GM18909 (cell line): ENCODE measurements at regions not wholly inside any gene's neighbourhood (a gene's known extent, or its start where the extent isn't known, plus 50 kb on each side); places are given as distances from the start of the nearest gene placed in this dataset.
"Not testable (repeated sequence)": the region's sequence is repeated elsewhere in the genome, so short reads cannot be mapped to it uniquely, and the experiment has no call there.

Experiments used
- ATAC-seq: cut with Tn5 transposase; IDR thresholded peaks from one replicate; pipeline ENCODE4 v1.9.1; 2021; ENCODE audit warnings: mild to moderate bottlenecking; ENCODE audit not compliant: unreplicated experiment, poor library complexity

DNA sequence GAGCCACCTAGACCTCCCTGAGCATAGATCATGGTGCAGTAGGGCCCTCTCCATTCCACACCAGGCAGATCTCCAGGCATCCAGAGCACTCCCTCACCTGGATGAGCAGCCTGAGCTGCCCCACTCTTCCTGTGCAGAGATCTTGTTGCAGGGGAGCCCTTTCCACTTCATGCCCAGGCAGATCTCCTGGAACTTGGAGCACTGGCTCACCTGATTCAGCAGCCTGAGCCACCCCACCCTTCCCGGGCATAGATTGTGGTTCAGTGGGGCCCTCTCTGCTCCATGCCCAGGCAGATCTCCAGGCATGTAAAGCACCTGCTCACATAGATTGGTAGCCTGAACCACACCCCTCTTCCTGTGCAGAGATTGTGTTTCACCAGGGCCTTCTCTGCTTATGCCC lies 78.0 kb downstream of the SEC16B start:
- ATAC-seq, result no peak

DNA sequence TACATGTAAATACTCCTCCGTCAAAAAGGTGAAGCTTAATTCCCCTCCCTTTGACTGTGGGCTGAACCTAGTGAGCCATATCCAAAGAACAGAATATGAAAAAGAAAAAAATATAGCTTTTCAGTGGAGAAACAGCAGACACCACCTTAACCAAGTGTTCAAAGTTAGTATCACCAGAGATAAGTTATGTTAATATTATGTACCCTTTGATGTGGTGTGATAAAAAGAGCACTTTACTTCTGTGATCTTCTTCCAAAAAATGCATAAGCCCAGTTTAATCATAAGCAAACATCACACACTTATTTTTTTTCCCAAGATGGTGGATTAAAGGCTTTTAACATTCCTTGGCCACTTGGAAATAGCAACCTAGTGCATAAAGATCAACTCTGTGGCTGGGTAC lies 79.4 kb downstream of the SEC16B start:
- no peak for ATAC-seq

DNA sequence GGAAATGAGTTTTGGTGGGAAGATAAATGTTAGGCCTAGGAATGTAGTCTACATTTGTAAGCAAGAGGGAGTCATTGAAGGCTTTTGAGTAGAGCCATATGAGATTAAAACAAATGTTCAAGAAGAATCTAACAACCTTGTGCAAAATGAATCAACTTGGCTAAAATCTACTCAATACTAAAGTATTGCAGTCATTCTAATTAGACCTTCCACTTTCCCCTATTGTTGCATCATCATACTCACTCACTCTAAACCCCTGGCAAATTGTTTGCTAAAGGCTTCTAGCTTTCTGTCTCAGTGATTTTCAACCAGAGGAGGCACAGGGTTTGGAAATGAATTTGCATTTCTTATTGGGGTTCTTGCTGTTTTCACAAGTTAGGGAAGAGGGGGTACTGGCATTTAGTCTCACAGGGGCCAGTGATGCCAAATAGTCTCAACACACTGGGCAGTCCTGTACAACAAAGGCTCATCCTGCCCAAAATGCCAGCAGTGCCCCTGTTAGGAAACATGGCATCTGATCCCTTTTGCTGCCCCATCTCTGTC lies 85.3 kb downstream of the SEC16B start:
- no peak for ATAC-seq

DNA sequence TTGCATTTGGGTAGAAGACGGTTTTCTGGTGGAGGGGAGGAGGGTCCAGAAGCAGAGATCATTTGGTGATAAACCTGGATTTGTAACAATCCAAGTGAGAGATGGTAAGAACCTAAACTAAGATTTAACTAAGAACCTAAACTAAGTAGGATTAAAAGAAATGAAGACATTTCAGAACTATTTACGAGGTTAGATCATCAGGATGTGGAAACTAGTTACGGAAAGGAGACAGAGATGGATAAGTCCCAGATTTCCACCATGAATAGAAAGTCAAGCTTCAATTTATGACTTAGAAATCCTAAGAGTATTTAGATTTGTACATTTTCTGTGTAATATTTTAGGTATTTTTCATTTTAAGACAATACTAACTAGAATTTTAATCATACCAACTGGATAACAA lies 86.3 kb downstream of the SEC16B start:
- ATAC-seq, result no peak

DNA sequence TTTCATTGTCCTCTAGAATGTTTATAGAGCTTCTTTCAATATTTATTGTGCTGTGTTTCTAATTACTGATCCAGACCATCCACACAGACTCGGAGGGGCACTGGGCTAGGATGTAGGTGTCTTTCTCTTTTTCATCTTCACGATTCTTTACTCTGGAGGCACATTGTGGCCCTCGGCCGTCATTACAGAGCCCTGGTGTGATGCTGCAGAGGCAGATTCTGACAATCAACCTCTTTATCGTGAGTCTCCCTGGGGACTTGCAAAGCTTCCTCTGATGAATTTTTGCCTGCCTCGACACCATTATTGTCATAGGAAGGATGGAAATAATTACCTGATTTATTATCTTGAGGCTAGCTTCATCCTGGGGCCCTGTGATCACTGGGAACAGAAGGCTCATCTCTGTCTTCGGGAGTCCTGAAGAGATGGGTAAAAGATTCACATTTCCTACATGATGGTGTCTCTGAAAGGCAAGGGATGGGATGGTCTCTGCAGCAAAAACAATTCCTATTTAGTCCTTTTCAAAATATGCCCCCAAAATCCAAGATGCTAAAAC lies 89.4 kb downstream of the SEC16B start:
- no peak for ATAC-seq

DNA sequence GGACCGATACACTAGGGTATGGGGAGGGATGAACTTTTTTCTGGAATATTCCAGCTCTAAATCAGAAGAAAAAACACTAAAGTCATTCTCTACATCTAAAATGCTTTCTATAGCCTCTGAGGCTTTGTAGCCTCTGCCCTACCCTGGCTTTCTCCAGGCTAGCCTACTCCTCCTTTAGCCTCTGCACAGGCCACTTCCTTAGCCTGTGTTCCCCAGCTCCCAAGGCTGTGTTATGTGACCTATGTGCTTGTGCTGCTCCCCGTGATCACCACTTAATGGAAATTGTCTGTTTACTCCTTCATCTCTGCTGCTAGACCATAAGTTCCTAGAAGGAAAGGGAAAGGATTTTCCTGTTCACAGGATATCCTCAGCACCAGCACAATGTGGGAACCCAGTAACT lies 92.8 kb downstream of the SEC16B start:
- ATAC-seq, result no peak

DNA sequence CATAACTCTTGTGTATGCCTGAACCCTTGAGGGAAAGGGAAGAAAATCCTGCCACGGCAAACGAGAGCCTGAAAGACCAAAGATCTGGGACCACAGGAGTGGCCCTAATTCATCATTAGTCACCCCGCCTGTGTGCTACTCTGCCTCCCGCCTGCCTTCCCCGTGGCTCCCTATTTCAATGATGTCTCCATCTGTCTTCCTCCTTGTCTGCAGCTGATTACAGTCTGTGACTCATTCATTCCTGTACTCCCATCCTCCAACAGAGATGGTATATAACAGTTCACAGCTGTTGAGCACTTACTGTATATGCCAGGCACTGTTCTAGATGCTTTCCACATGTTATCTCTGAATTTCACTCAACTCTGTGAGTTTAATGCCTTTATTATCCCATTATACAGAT lies 96.6 kb downstream of the SEC16B start:
- ATAC-seq, result no peak

DNA sequence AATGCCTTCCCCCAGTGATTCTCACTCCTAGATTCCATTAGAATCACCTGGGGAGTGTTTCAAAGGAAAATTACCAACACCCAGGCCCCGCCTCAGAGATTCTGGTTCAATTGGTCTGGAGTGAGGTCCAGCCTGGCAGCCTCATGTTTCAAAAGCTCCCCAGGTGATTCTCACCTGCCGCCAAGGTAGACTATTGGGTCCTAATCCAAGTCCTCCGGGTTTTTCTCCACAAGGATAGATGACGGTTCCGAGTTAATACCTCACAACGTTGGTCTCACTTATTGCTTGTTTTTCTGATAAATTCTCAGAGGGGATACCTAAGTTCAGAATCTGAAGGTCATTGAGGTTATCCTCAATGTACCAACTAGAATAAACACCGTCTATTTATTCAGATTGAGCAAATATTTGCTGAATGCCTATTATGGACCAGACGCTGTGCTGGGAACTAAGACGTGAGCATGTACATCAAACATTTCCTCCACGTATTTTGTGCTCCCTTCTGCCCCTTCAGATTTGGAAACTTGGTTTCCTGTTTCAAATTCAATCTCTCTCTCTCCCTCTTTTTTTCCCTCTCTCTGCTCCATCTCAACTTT lies 97.5 kb downstream of the SEC16B start:
- ATAC-seq, result no peak

DNA sequence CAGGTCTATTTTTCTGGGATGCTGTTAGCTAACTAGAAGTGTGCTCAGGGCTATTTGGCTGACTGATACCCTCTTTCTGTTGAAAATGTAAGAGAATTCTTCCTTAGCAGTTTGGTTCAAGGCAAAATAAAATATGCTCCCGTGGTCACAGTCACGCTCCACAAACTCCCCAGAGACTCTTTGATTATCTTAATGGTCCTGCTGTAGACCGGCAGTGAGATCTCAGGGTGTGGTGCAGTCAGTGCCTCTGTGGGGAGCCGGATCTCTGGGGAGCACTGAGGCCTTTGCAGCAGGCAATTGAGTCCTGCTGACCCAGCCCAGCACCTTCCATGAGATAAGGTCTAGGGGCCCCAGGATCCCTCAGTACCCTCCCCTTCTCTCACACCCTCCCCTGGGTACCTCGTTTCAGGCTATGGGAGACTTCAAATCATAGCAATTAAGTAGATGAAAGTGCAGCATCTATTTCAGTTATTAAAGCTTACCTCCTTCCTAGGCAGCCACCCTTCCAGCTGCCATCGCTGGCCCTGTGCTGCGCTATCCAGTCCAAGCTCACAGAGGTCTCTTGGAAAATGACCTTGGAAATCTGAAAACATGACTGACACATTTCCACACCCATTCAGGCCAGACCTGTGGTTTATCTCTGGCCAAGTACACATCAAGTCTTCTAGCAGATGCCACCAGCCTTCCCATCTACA lies 98.1 kb downstream of the SEC16B start:
- ATAC-seq, result no peak

DNA sequence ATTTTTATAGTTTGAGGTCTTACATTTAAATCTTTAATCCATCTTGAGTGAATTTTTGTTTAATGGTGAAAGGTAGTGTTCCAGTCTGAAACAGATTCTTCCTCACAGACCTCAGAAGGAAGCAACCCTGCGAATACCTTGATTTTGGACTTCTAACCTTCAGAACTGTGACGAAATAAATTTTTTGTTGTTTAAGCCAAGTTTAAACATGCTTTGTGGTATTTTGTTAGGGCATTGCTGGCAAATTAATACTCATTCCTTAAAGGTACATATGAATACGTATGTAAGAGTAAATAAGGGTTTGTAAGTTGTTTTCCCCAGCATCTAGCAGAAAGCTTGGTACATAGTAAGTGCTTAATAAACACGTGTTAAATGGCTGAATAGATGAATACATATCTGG lies 100.3 kb downstream of the SEC16B start:
- no peak for ATAC-seq

DNA sequence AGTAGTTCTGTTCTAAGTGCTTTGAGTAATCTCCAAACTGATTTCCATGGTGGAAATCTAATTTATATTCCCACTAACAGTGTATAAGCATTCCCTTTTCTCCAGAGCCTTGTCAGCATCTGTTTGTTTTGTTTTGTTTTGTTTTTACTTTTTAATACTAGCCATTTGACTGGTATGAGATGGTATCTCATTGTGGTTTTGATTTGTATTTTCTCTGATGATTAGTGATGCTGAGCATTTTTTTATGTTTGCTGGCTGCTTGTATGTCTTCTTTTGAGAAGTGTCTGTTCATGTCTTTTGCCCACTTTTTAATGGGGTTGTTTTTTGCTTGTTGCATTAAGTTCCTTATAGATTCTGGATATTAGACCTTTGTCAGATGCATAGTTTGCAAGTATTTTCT lies 100.8 kb downstream of the SEC16B start:
- not testable (repeated sequence) for ATAC-seq

DNA sequence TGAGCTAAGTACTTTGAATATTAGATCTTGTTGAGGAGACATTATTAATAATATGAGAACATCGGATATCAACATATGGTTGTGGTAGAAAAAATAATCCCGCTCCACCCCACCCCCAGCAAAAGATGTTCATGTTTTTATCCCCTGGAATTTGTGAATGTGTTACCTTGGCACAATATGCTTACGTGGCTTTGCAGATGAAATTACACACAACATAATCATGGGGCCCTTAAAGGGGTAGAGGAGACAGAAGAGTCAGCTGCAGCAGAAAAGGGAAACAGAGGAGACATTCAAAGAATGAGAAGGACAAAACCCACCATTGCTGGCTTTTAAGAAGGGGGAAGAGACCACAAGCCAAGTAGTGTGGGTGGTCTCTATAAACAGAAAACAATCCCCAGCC lies 104.1 kb downstream of the SEC16B start:
- no peak for ATAC-seq

DNA sequence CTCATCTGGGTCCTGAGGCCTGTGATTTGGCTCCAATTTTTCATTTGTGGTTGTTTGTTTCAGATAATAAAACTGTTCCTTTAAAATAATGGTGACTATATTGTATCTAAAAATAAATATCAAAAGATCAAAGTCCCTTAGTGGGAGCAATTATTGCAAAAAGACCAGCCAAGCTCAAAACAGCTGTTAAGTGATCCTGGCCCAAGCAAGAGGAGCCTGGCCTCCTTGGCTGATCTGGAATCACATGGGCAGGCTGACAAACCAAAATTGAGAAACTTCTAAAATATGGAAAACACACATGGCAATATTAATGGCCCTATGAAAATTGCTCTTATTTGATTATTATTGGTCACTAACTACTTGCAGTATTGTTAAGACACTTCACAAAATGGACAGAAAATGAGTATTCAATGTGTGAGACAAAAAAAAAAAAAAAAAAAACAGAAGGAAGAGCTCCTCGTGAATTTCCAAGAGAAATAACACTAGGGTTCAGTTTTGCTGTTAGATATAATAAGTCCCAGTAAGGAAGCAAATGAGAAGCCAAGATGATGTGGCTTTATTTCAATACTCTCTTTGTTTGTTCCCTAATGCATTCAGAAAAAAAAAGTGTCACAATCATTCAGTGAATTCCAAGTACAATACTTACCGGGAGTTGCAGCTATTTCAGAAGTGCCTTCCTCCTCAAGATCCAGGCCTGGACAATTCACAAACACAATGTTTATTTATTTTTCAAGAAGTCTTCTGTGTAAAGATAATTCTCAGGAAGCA lies 105.1 kb downstream of the SEC16B start:
- no peak for ATAC-seq

DNA sequence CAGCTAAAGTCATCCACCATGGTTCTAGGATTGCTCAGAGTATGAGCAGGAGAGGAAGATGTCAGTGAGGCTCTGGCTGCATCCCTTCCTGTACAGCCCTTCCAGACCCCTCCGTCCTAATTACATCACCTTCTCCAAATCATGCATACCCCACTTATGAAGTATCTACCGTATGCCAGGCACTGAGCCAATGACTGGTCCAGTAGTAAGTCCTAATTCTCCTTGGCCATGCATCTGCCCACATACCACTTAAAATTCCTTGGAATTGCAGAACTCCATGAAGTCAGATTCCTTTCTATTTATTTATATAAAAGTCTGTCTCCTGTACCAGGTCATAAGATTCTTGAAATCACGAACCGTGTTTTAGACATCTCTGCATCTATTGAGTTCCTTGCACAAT lies 106.1 kb downstream of the SEC16B start:
- ATAC-seq, result no peak

DNA sequence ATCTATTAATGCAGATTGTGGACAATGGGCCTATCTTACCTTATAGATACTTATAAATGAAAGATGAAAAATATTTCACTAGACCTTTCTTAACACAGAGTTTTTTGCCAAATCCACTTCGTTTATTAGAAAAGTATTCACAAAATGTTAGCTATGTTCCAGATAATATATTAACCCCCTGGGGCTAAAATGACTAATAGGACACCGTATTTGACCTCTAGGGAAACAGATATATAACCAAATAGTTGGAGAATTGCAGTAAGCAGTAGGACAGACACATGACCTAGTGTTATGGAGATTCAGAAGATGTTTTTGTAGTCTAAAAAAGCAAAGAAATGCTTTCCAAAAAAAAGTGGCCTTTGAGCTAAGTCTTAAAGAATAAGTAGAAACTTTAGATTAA lies 106.9 kb downstream of the SEC16B start:
- ATAC-seq, result no peak

DNA sequence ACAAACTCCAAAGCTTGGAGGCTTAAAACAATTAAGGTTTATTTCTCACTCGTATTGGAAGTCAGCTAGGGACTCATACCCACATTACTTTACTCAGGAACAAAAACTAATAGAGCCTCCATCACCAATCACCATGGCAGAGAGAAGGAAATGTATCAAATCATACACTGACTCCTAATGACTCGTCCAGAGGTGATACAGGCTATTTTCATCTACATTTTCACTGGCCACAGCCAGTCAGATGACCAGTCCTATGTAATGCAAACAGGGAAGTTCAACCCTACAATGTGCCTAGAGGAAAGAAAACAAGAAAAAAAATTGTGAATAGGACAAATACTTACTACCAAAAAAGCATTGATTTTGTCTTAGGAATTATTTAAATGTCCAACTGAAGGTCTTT lies 110.3 kb downstream of the SEC16B start:
- no peak for ATAC-seq

DNA sequence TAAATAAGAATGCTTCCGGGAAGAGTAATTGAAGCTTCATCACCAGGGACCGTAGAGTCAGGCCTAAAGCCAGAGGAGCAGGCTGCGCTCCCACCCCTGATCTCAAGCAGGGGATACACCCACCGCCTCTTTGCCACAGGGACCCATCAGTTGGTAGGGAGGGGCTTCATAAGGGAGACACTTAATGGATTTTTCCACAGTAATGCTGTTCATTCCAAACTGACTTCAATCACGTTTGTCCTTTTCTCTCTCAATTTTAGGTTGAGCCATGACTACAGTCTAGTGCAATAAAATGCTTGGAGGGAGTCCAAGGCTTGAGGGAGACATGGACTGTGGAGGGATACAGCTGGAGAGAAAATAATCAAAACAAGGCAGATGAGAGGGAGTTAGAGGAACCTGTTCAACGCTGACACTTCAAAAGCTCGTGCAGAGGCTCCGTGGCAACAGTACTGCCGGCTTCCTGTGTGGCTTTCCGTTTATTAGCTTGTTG lies 111.5 kb downstream of the SEC16B start:
- no peak for ATAC-seq

DNA sequence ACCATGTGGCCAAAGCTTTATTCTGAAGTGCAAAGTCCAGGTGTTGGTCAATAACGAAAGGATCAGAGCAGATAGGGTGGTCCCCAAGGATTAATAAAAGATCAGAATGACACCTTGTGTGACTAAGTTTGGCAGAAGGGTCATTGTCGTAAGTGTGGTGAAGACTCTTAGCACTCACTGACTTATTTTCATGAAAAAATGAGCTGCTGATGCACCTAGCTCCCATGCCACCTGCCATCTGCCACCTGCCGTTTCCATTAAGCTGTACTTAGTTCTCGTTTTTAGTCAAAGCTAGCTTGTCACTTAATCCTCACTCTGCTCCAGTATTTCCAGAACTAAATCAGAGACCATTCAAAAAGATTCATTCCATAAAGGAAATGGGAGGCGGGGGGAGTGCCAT lies 112.6 kb downstream of the SEC16B start:
- ATAC-seq, result no peak

DNA sequence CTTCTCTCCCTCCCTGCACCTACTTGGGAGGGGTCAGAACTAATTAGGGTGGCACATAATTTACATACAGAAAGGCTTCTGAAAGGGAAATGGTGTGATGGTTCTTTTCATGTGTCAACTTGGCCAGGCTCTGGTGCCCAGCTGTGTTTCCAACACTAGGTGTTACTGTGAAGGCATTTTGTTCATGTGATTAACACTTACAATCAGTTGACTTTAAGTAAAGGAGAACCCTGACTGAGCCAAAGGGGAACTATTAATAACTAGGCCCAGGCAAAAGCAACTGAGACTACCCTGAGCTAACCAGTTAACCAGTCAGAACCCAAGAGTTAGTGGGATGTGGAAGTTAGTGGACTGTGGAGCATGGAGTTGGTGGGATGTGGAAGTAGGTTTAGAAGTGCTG lies 114.9 kb downstream of the SEC16B start:
- no peak for ATAC-seq

DNA sequence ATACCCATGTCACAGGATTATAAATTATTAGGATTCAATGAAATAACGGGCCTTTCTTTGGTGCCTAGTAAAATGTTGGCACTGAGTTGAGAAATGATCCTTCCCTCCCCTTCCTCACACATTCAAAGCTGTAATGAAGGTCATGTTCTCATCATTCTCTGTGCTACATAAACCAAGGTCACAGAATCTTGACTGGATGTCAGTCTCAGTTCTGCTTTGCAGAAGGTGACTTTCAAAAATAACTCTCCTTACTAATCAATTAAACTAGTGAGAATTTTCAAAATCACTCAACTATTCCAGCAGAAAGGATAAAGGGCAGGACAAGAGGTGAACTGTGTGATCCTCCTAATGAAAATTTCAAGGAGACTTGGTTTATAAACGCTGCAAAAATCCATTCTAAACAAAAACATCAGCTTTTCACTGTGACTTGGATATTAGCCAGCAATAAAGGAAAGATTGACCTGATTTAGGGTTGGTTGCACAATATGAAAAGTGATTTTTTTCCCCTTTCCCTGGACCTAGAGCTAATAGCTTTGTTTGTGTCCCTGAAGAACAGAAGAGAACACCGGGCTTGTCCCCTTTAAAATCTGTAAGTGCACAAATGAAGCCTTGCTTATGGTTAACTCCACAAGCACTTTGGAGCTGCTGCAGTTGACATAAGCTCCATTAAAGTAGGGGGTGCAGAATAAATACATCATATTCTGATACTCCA lies 120.1 kb downstream of the SEC16B start:
- no peak for ATAC-seq
